Activated T-helper 2 cell treated with anti-CD3 and anti-CD28 coated beads, Interferon-gamma antibody, Interleukin-2, Interleukin-4, amounts not matched to agents 10 μg/mL and 5 μg/mL and 100 μg/mL, durations not matched to agents 14 hours and 24 hours and 36 hours (primary cell): ENCODE measurements at regions not wholly inside any gene's neighbourhood (a gene's known extent, or its start where the extent isn't known, plus 50 kb on each side); places are given as distances from the start of the nearest gene placed in this dataset.
"Not testable (repeated sequence)": the region's sequence is repeated elsewhere in the genome, so short reads cannot be mapped to it uniquely, and the experiment has no call there.

Experiments
- DNase-seq: peaks from one replicate; pipeline ENCODE4 v3.0.0; 2021; ENCODE audit warnings: low spot score
- H3K27ac Mint-ChIP-seq: one replicate; pipeline ENCODE4 v1.8.0; 2021; ENCODE audit warnings: mixed read lengths
- H3K27me3 Mint-ChIP-seq: one replicate; pipeline ENCODE4 v1.8.0; 2021; ENCODE audit warnings: low read depth, mixed read lengths
- H3K36me3 Mint-ChIP-seq: one replicate; pipeline ENCODE4 v1.8.0; 2021; ENCODE audit warnings: low read depth, mixed read lengths
- H3K4me1 Mint-ChIP-seq: one replicate; pipeline ENCODE4 v1.8.0; 2021; ENCODE audit warnings: low read depth, mixed read lengths
- H3K4me3 Mint-ChIP-seq: one replicate; pipeline ENCODE4 v1.8.0; 2021; ENCODE audit warnings: low read depth, mild to moderate bottlenecking, moderate library complexity, mixed read lengths
- H3K9me3 Mint-ChIP-seq: one replicate; pipeline ENCODE4 v1.8.0; 2021; ENCODE audit warnings: mixed read lengths
- intact Hi-C: fragments of 100-400 bp; cut with micrococcal nuclease; formaldehyde crosslinking; loops from one replicate; pipeline ENCODE4 v1.15.1; 2023

- DNase-seq, H3K4me3 Mint-ChIP-seq, H3K27ac Mint-ChIP-seq, H3K4me1 Mint-ChIP-seq, H3K27me3 Mint-ChIP-seq, H3K36me3 Mint-ChIP-seq, intact Hi-C loops, H3K9me3 Mint-ChIP-seq: not testable (repeated sequence)
These were observed 481.7 kb upstream of the MARCKS start for GRCh38 chr6:113375466-113375865.

GRCh38 chr6:113375950-113376846, 480.9 kb upstream of the MARCKS start:
- Mint-ChIP-seq H3K9me3 (no peaks in the 10 kb centered on the region), H3K4me3 (no peak overlapping the region), H3K36me3 (no peaks in the 10 kb centered on the region), H3K27ac (no peak overlapping the region), H3K27me3 (no peaks in the 10 kb centered on the region), H3K4me1 (no peaks in the 10 kb centered on the region)
- intact Hi-C loops = no loop called here
- DNase-seq = no peak

GRCh38 chr6:113376847-113377165, 480.3 kb upstream of the MARCKS start:
- Mint-ChIP-seq H3K27me3 (no peaks in the 10 kb centered on the region), H3K36me3 (no peaks in the 10 kb centered on the region), H3K27ac (no peak overlapping the region), H3K4me1 (no peaks in the 10 kb centered on the region), H3K9me3 (no peaks in the 10 kb centered on the region), H3K4me3 (no peak overlapping the region)
- no peak for DNase-seq
- intact Hi-C loops = no loop called here

GRCh38 chr6:113377362-113377942, 479.7 kb upstream of the MARCKS start:
- Mint-ChIP-seq H3K4me3 (no peak overlapping the region), H3K27me3 (no peaks in the 10 kb centered on the region), H3K27ac (no peak overlapping the region), H3K4me1 (no peaks in the 10 kb centered on the region), H3K9me3 (no peaks in the 10 kb centered on the region), H3K36me3 (no peaks in the 10 kb centered on the region)
- DNase-seq = no peak
- intact Hi-C loops = no loop called here

- no peak overlapping the region for H3K4me3 Mint-ChIP-seq
- H3K27me3 Mint-ChIP-seq = no peaks in the 10 kb centered on the region
- no peak overlapping the region for H3K27ac Mint-ChIP-seq
- intact Hi-C loops = no loop called here
- no peak for DNase-seq
- no peaks in the 10 kb centered on the region for H3K36me3 Mint-ChIP-seq
- H3K4me1 Mint-ChIP-seq = no peaks in the 10 kb centered on the region
- H3K9me3 Mint-ChIP-seq = no peaks in the 10 kb centered on the region
These were observed 476.6 kb upstream of the MARCKS start for GRCh38 chr6:113380591-113380990.

- Mint-ChIP-seq H3K4me3 (no peak overlapping the region), H3K27ac (no peak overlapping the region), H3K27me3 (no peaks in the 10 kb centered on the region), H3K36me3 (no peaks in the 10 kb centered on the region), H3K4me1 (no peaks in the 10 kb centered on the region), H3K9me3 (no peaks in the 10 kb centered on the region)
- DNase-seq = no peak
- intact Hi-C loops = no loop called here
These were observed 475.9 kb upstream of the MARCKS start for GRCh38 chr6:113381232-113381631.

- no peak for DNase-seq
- H3K36me3 Mint-ChIP-seq = no peaks in the 10 kb centered on the region
- intact Hi-C loops = no loop called here
- no peak overlapping the region for H3K27ac Mint-ChIP-seq
- H3K27me3 Mint-ChIP-seq = no peaks in the 10 kb centered on the region
- no peak overlapping the region for H3K4me3 Mint-ChIP-seq
- no peaks in the 10 kb centered on the region for H3K4me1 Mint-ChIP-seq
- H3K9me3 Mint-ChIP-seq = no peaks in the 10 kb centered on the region
These were observed 475.2 kb upstream of the MARCKS start for GRCh38 chr6:113381959-113382358.

GRCh38 chr6:113383701-113384100, 473.4 kb upstream of the MARCKS start:
- no peaks in the 10 kb centered on the region for H3K36me3 Mint-ChIP-seq
- no peaks in the 10 kb centered on the region for H3K27me3 Mint-ChIP-seq
- no peaks in the 10 kb centered on the region for H3K4me1 Mint-ChIP-seq
- no peaks in the 10 kb centered on the region for H3K9me3 Mint-ChIP-seq
- H3K27ac Mint-ChIP-seq = no peak overlapping the region
- DNase-seq = no peak
- H3K4me3 Mint-ChIP-seq = no peak overlapping the region
- intact Hi-C loops = no loop called here

GRCh38 chr6:113385020-113385431, 472.1 kb upstream of the MARCKS start:
- Mint-ChIP-seq H3K36me3 (no peaks in the 10 kb centered on the region), H3K9me3 (no peaks in the 10 kb centered on the region), H3K27ac (no peak overlapping the region), H3K4me1 (no peaks in the 10 kb centered on the region), H3K4me3 (no peak overlapping the region), H3K27me3 (no peaks in the 10 kb centered on the region)
- no peak for DNase-seq
- intact Hi-C loops = no loop called here

- no peak overlapping the region for H3K4me3 Mint-ChIP-seq
- H3K36me3 Mint-ChIP-seq = no peaks in the 10 kb centered on the region
- no peaks in the 10 kb centered on the region for H3K27me3 Mint-ChIP-seq
- H3K27ac Mint-ChIP-seq = no peak overlapping the region
- H3K9me3 Mint-ChIP-seq = no peaks in the 10 kb centered on the region
- H3K4me1 Mint-ChIP-seq = no peaks in the 10 kb centered on the region
- no peak for DNase-seq
- intact Hi-C loops = no loop called here
These were observed 468.1 kb upstream of the MARCKS start for GRCh38 chr6:113388996-113389395.

- no peaks in the 10 kb centered on the region for H3K4me1 Mint-ChIP-seq
- no peaks in the 10 kb centered on the region for H3K36me3 Mint-ChIP-seq
- no peak overlapping the region for H3K4me3 Mint-ChIP-seq
- H3K27ac Mint-ChIP-seq = no peak overlapping the region
- no peaks in the 10 kb centered on the region for H3K9me3 Mint-ChIP-seq
- H3K27me3 Mint-ChIP-seq = no peaks in the 10 kb centered on the region
- intact Hi-C loops = no loop called here
- no peak for DNase-seq
These were observed 464.5 kb upstream of the MARCKS start for GRCh38 chr6:113392551-113393055.

- intact Hi-C loops = no loop called here
- no peaks in the 10 kb centered on the region for H3K36me3 Mint-ChIP-seq
- H3K27ac Mint-ChIP-seq = no peak overlapping the region
- H3K9me3 Mint-ChIP-seq = no peaks in the 10 kb centered on the region
- H3K4me3 Mint-ChIP-seq = no peak overlapping the region
- no peak for DNase-seq
- no peaks in the 10 kb centered on the region for H3K4me1 Mint-ChIP-seq
- H3K27me3 Mint-ChIP-seq = no peaks in the 10 kb centered on the region
These were observed 462.9 kb upstream of the MARCKS start for GRCh38 chr6:113394216-113394615.

GRCh38 chr6:113394729-113395128, 462.4 kb upstream of the MARCKS start:
- H3K27me3 Mint-ChIP-seq = no peaks in the 10 kb centered on the region
- H3K4me3 Mint-ChIP-seq = no peak overlapping the region
- H3K27ac Mint-ChIP-seq = no peak overlapping the region
- intact Hi-C loops = no loop called here
- no peaks in the 10 kb centered on the region for H3K4me1 Mint-ChIP-seq
- DNase-seq = no peak
- H3K36me3 Mint-ChIP-seq = no peaks in the 10 kb centered on the region
- no peaks in the 10 kb centered on the region for H3K9me3 Mint-ChIP-seq
